ENCODE measurements at regions not wholly inside any gene's neighbourhood (a gene's known extent, or its start where the extent isn't known, plus 50 kb on each side); places are given as distances from the start of the nearest gene placed in this dataset.

- no peak overlapping the region for H3K4me3 Mint-ChIP-seq
- H3K4me3 ChIP-seq (ENCODE audit: control extremely low read depth in 1 of 5, extremely low read depth in 1 of 5, insufficient read depth in 1 of 5, low read depth in 2 of 5, low read length in 4 of 5), result no peak overlapping the region
- ATAC-seq (ENCODE audit: low read depth) (no peak), DNase-seq (no peak)
- no peaks in the 10 kb centered on the region for H4K20me1 ChIP-seq (ENCODE audit: control insufficient read depth, insufficient read depth, low read length, poor library complexity, severe bottlenecking)
- H3K9me3 ChIP-seq (ENCODE audit: control extremely low read depth in 1 of 3, control insufficient read depth in 2 of 3, insufficient read depth in 1 of 3, low read length in 2 of 3), result peaks cover 0 to 5% (median 2%) of the 10 kb centered on the region in 3 donors
- H3K27ac ChIP-seq (ENCODE audit: low read length in 2 of 2), result no peak overlapping the region
- H3K36me3 ChIP-seq (replicated peaks in 1 of 2; ENCODE audit: control extremely low read depth in 1 of 2, control insufficient read depth in 1 of 2, extremely low read depth in 1 of 2, insufficient read depth in 2 of 2, low read length in 1 of 2), result no peaks in the 10 kb centered on the region
- peaks cover 3% of the 10 kb centered on the region for H3K27me3 Mint-ChIP-seq
- no peak overlapping the region for H3K4me2 ChIP-seq (replicated peaks; ENCODE audit: low read depth, low read length, poor library complexity, severe bottlenecking)
- no CpG with 5 or more reads among the region's 1 CpG for WGBS (ENCODE audit: insufficient coverage)
- H3K27ac Mint-ChIP-seq, result no peak overlapping the region
- TF ChIP-seq EZH2 (IDR thresholded peaks at IDR 0.05; ENCODE audit: borderline replicate concordance, insufficient read depth, low read depth, low read length, poor library complexity, severe bottlenecking) (no peak), CTCF (IDR thresholded peaks at IDR 0.05) (no peak)
- H3K9ac ChIP-seq (ENCODE audit: low read length), result no peak overlapping the region
- intact Hi-C loops (cut with micrococcal nuclease), result no loop called here
- no peaks in the 10 kb centered on the region for H3K4me1 Mint-ChIP-seq
- H3K4me1 ChIP-seq (ENCODE audit: control insufficient read depth in 2 of 2, insufficient read depth in 2 of 2, low read length in 2 of 2), result no peaks in the 10 kb centered on the region
- H3K9me3 Mint-ChIP-seq (ENCODE audit: insufficient read depth), result peaks cover 6% of the 10 kb centered on the region
- no peaks in the 10 kb centered on the region for H3K79me2 ChIP-seq (ENCODE audit: control insufficient read depth, insufficient read depth, low read length)
- ChIA-PET CTCF (no interaction called here), POLR2A (no interaction called here)
- no peaks in the 10 kb centered on the region for H3K27me3 ChIP-seq (replicated peaks in 1 of 4; ENCODE audit: control extremely low read depth in 1 of 4, control insufficient read depth in 3 of 4, insufficient read depth in 4 of 4, low read length in 3 of 4)
- H2AFZ ChIP-seq (ENCODE audit: insufficient read depth, low read depth, low read length, poor library complexity, severe bottlenecking), result no peak overlapping the region
Observed at GRCh38 chr5:168056499-168057182, 234.8 kb upstream of the WWC1 start.

- no peak for DNase-seq
Observed at GRCh38 chr5:168057905-168058304, 233.5 kb upstream of the WWC1 start.

More at GRCh38 chr5:168057905-168058304, 233.5 kb upstream of the WWC1 start:
- intact Hi-C loops (cut with micrococcal nuclease), result no loop called here
- no peak overlapping the region for H3K4me2 ChIP-seq (replicated peaks; ENCODE audit: low read depth, low read length, poor library complexity, severe bottlenecking)
- H3K9ac ChIP-seq (ENCODE audit: low read length), result no peak overlapping the region
- peaks cover 6% of the 10 kb centered on the region for H3K9me3 Mint-ChIP-seq (ENCODE audit: insufficient read depth)
- ChIA-PET POLR2A (no interaction called here), CTCF (no interaction called here)
- no peak overlapping the region for H3K4me3 ChIP-seq (ENCODE audit: control extremely low read depth in 1 of 5, extremely low read depth in 1 of 5, insufficient read depth in 1 of 5, low read depth in 2 of 5, low read length in 4 of 5)
- H3K4me3 Mint-ChIP-seq, result no peak overlapping the region
- no peak for ATAC-seq (ENCODE audit: low read depth)
- H3K79me2 ChIP-seq (ENCODE audit: control insufficient read depth, insufficient read depth, low read length), result no peaks in the 10 kb centered on the region
- H4K20me1 ChIP-seq (ENCODE audit: control insufficient read depth, insufficient read depth, low read length, poor library complexity, severe bottlenecking), result no peaks in the 10 kb centered on the region
- H3K36me3 ChIP-seq (replicated peaks in 1 of 2; ENCODE audit: control extremely low read depth in 1 of 2, control insufficient read depth in 1 of 2, extremely low read depth in 1 of 2, insufficient read depth in 2 of 2, low read length in 1 of 2), result no peaks in the 10 kb centered on the region
- no peaks in the 10 kb centered on the region for H3K4me1 Mint-ChIP-seq
- WGBS (ENCODE audit: insufficient coverage), result 88% methylated on average over 7 of the region's 7 CpGs
- no peaks in the 10 kb centered on the region for H3K4me1 ChIP-seq (ENCODE audit: control insufficient read depth in 2 of 2, insufficient read depth in 2 of 2, low read length in 2 of 2)
- no peak for TF ChIP-seq EZH2 (IDR thresholded peaks at IDR 0.05; ENCODE audit: borderline replicate concordance, insufficient read depth, low read depth, low read length, poor library complexity, severe bottlenecking)
- no peak for TF ChIP-seq CTCF (IDR thresholded peaks at IDR 0.05)
- H2AFZ ChIP-seq (ENCODE audit: insufficient read depth, low read depth, low read length, poor library complexity, severe bottlenecking), result no peak overlapping the region
- H3K27ac ChIP-seq (ENCODE audit: low read length in 2 of 2), result no peak overlapping the region
- no peak overlapping the region for H3K27ac Mint-ChIP-seq
- no peaks in the 10 kb centered on the region for H3K27me3 ChIP-seq (replicated peaks in 1 of 4; ENCODE audit: control extremely low read depth in 1 of 4, control insufficient read depth in 3 of 4, insufficient read depth in 4 of 4, low read length in 3 of 4)
- H3K9me3 ChIP-seq (ENCODE audit: control extremely low read depth in 1 of 3, control insufficient read depth in 2 of 3, insufficient read depth in 1 of 3, low read length in 2 of 3), result peaks cover 0 to 5% (median 2%) of the 10 kb centered on the region in 3 donors
- peaks cover 9% of the 10 kb centered on the region for H3K27me3 Mint-ChIP-seq
